Fibroblast of lung (primary cell): ENCODE measurements at regions not wholly inside any gene's neighbourhood (a gene's known extent, or its start where the extent isn't known, plus 50 kb on each side); places are given as distances from the start of the nearest gene placed in this dataset.

Experiments
- DNase-seq, 2 donors: peaks; one replicate each; pipeline versions ENCODE4 v3.0.0 to v3.0.0-alpha.2; 2010; ENCODE audit warnings: low read depth in 2 of 2
- H2AFZ ChIP-seq: 2 replicates; pipeline ENCODE4 v1.5.1; 2012; ENCODE audit warnings: low read length, control low read depth, inconsistent platforms
- H3K27ac ChIP-seq: 2 replicates; pipeline ENCODE4 v1.5.1; 2011; ENCODE audit warnings: low read length, control low read depth; ENCODE audit not compliant: insufficient read depth
- H3K27me3 ChIP-seq: 2 replicates; pipeline ENCODE4 v1.5.1; 2011; ENCODE audit warnings: mild to moderate bottlenecking, low read length; ENCODE audit not compliant: control insufficient read depth, insufficient read depth
- H3K36me3 ChIP-seq: 2 replicates; pipeline ENCODE4 v1.5.1; 2011; ENCODE audit warnings: low read length; ENCODE audit not compliant: control insufficient read depth, insufficient read depth
- H3K4me1 ChIP-seq: 2 replicates; pipeline ENCODE4 v1.5.1; 2011; ENCODE audit warnings: low read length; ENCODE audit not compliant: control insufficient read depth, insufficient read depth; ENCODE audit errors: extremely low read depth
- H3K4me2 ChIP-seq: 2 replicates; pipeline ENCODE4 v1.5.1; 2011; ENCODE audit warnings: low read length, control low read depth; ENCODE audit not compliant: insufficient read depth; ENCODE audit errors: extremely low read depth
- H3K4me3 ChIP-seq, 4 experiments: fragments of 200-600 bp in 1 of 4; sonication (generic) in 1 of 4; replicated peaks in 1 of 4; 2 replicates each; pipeline ENCODE4 v1.5.1; 2011 to 2016; ENCODE audit warnings: low read length in 4 of 4, low read depth in 3 of 4, mild to moderate bottlenecking in 3 of 4, control low read depth in 2 of 4, inconsistent platforms in 1 of 4, mixed read lengths in 1 of 4; ENCODE audit not compliant: insufficient read depth in 1 of 4; ENCODE audit errors: control extremely low read depth in 1 of 4
- H3K79me2 ChIP-seq: 2 replicates; pipeline ENCODE4 v1.5.1; 2012; ENCODE audit warnings: mild to moderate bottlenecking, low read length, inconsistent platforms; ENCODE audit not compliant: control insufficient read depth, insufficient read depth
- H3K9ac ChIP-seq: 2 replicates; pipeline ENCODE4 v1.5.1; 2011; ENCODE audit warnings: mild to moderate bottlenecking, low read length, control low read depth; ENCODE audit not compliant: insufficient read depth
- H3K9me3 ChIP-seq: 2 replicates; pipeline ENCODE4 v1.5.1; 2012; ENCODE audit warnings: low read depth, low read length; ENCODE audit not compliant: control insufficient read depth, insufficient read depth
- H4K20me1 ChIP-seq: 2 replicates; pipeline ENCODE4 v1.5.1; 2011; ENCODE audit warnings: low read length; ENCODE audit not compliant: control insufficient read depth, insufficient read depth; ENCODE audit errors: extremely low read depth
- EZH2 ChIP-seq: IDR thresholded peaks from 2 replicates; pipeline ENCODE4 v1.5.1; 2012; ENCODE audit warnings: low read length, control low read depth, mild to moderate bottlenecking; ENCODE audit errors: missing control alignments
- TF ChIP-seq, protein P1 (sequence below), 2 donors: IDR thresholded peaks in 1 of 2; conservative IDR thresholded peaks in 1 of 2; 1 replicate in 1 of 2; 2 replicates in 1 of 2; pipeline ENCODE4 v1.5.1; 2011 to 2012; ENCODE audit warnings: low read length in 2 of 2, control low read depth in 1 of 2, inconsistent platforms in 1 of 2, low read depth in 1 of 2, mild to moderate bottlenecking in 1 of 2

DNA sequence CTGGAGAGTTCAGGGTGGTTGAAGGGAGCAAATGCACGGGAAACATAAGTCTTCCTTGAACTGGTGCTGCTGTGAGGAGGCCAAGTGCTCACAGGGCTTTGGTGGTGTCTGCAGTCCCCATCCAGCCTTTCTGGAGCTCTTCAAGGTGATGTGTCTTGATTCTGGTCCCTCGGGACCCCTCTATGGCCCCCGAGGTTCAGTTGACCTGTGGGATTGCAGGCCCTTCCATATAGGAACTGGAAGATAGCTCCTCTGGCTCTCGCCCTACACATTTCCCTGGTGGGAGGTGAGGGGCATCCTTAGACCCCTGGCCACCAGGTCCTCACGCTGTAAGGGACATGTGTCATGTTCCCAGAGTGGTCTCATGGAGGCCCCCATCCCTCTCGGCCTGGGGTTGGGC lies 191.8 kb downstream of the GADD45G start:
- H3K4me3 ChIP-seq = no peak overlapping the region
- H3K9ac ChIP-seq = no peak overlapping the region
- no peaks in the 10 kb centered on the region for H3K9me3 ChIP-seq
- H2AFZ ChIP-seq = no peak overlapping the region
- H3K79me2 ChIP-seq = no peaks in the 10 kb centered on the region
- no peak for TF ChIP-seq EZH2
- TF ChIP-seq, protein P1, sequence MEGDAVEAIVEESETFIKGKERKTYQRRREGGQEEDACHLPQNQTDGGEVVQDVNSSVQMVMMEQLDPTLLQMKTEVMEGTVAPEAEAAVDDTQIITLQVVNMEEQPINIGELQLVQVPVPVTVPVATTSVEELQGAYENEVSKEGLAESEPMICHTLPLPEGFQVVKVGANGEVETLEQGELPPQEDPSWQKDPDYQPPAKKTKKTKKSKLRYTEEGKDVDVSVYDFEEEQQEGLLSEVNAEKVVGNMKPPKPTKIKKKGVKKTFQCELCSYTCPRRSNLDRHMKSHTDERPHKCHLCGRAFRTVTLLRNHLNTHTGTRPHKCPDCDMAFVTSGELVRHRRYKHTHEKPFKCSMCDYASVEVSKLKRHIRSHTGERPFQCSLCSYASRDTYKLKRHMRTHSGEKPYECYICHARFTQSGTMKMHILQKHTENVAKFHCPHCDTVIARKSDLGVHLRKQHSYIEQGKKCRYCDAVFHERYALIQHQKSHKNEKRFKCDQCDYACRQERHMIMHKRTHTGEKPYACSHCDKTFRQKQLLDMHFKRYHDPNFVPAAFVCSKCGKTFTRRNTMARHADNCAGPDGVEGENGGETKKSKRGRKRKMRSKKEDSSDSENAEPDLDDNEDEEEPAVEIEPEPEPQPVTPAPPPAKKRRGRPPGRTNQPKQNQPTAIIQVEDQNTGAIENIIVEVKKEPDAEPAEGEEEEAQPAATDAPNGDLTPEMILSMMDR (conservative IDR thresholded peaks at IDR 0.05 in 1 of 2, IDR thresholded peaks at IDR 0.05 in 1 of 2; ENCODE audit: low read depth in 1 of 2, low read length in 2 of 2) = no peak
- DNase-seq = no peak
- H3K27me3 ChIP-seq = no peaks in the 10 kb centered on the region
- H3K4me1 ChIP-seq = no peaks in the 10 kb centered on the region
- no peaks in the 10 kb centered on the region for H3K36me3 ChIP-seq
- no peak overlapping the region for H3K27ac ChIP-seq
- H4K20me1 ChIP-seq = no peaks in the 10 kb centered on the region
- no peak overlapping the region for H3K4me2 ChIP-seq

DNA sequence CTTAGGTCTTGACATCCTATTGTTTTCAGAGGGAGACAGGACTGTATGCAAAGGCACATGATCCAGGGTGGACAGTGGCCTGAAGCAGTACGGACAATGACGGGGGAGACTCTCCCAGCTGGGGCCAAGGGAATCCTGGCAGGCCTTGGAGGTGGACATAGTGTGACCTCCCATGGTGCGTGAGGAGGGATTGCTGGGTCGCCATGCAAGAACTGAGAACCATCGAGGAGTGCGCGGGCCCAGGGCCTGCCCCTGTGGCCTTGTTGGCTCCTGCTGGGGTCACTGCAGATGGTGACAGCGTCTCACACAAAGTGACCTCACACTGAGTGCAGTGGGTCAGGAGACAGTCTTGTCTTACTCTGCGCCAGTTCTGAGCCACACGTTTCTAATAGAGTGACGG lies 192.4 kb downstream of the GADD45G start:
- Histone ChIP-seq H3K79me2 (no peaks in the 10 kb centered on the region), H3K27ac (no peak overlapping the region), H3K36me3 (no peaks in the 10 kb centered on the region), H3K4me3 (no peak overlapping the region), H3K9me3 (no peaks in the 10 kb centered on the region), H3K4me1 (no peaks in the 10 kb centered on the region), H2AFZ (no peak overlapping the region), H3K4me2 (no peak overlapping the region), H3K9ac (no peak overlapping the region), H3K27me3 (no peaks in the 10 kb centered on the region), H4K20me1 (no peaks in the 10 kb centered on the region)
- TF ChIP-seq EZH2 = no peak
- TF ChIP-seq, protein P1 (conservative IDR thresholded peaks at IDR 0.05 in 1 of 2, IDR thresholded peaks at IDR 0.05 in 1 of 2; ENCODE audit: low read depth in 1 of 2, low read length in 2 of 2) = no peak
- DNase-seq = no peak

DNA sequence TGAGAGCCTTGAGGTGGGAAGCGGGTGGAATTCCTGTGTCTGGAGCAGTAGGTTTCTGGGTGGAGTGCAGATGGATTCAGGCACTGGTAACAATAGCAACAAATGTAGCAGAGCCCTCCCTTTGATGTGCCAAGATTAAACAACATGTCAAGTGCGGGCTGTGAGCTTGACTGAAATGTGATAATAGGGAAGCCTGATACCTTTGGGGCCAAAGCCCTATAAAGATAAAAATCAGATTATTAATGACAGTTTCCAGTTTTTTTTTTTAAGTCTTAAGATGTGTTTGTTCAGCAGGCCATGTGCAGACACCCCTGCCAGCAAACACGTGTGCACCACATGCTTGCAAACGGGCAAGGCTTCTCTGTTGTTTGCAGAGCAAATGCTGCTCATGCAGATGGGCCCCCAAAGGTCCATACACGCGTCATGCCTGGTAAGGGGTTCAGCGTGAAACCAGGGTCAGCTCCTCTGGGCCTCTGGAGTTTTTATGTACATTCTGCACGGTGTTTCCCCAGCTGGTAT lies 193.2 kb downstream of the GADD45G start:
- no peaks in the 10 kb centered on the region for H3K27me3 ChIP-seq
- no peak for DNase-seq

More for the DNA sequence above, 193.2 kb downstream of the GADD45G start:
- Histone ChIP-seq H3K27ac (no peak overlapping the region), H3K4me1 (no peaks in the 10 kb centered on the region), H3K4me2 (no peak overlapping the region), H2AFZ (no peak overlapping the region), H3K9ac (no peak overlapping the region), H4K20me1 (no peaks in the 10 kb centered on the region), H3K36me3 (no peaks in the 10 kb centered on the region), H3K9me3 (no peaks in the 10 kb centered on the region), H3K4me3 (no peak overlapping the region), H3K79me2 (no peaks in the 10 kb centered on the region)
- TF ChIP-seq EZH2 = no peak
- TF ChIP-seq, protein P1 (conservative IDR thresholded peaks at IDR 0.05 in 1 of 2, IDR thresholded peaks at IDR 0.05 in 1 of 2; ENCODE audit: low read depth in 1 of 2, low read length in 2 of 2) = no peak
